ENCODE measurements at regions not wholly inside any gene's neighbourhood (a gene's known extent, or its start where the extent isn't known, plus 50 kb on each side); places are given as distances from the start of the nearest gene placed in this dataset.

DNA sequence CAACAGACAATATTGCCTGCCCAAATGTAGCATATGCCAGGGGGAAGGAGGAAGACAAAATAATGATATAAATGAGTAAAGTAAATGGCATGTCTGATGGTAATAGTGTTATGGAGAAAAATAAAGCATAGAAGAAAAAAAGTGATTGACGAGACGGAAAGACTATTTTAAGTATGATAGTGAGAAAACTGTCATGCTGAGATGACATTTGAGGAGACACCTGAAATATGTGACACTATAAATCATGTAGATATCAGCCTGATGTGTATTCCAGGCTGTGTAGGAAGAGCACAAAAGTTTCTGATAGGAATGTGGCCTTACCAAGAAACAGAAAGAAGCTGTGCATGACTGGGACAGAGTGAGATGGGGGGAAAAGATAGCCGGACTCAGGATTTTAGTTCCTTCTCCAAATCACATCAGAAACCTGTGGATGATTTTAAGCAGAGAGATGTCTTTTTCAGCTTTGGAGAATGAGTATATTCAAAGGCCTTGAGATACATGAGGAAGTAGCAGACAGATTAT, 387.3 kb upstream of the SYT4 start:
- intact Hi-C loops (cut with DNase I; ENCODE audit: low total_unique reads), result no loop called here
- Histone ChIP-seq H3K27ac (no peak overlapping the region), H3K4me3 (no peak overlapping the region), H3K9me3 (no peaks in the 10 kb centered on the region), H3K4me1 (no peaks in the 10 kb centered on the region), H3K36me3 (no peaks in the 10 kb centered on the region), H3K27me3 (no peaks in the 10 kb centered on the region)
- 46 to 74% (median 63%) methylated on average over 3 of the region's 3 CpGs for WGBS, 5 donors
- no peak for DNase-seq
- TF ChIP-seq, protein P1, sequence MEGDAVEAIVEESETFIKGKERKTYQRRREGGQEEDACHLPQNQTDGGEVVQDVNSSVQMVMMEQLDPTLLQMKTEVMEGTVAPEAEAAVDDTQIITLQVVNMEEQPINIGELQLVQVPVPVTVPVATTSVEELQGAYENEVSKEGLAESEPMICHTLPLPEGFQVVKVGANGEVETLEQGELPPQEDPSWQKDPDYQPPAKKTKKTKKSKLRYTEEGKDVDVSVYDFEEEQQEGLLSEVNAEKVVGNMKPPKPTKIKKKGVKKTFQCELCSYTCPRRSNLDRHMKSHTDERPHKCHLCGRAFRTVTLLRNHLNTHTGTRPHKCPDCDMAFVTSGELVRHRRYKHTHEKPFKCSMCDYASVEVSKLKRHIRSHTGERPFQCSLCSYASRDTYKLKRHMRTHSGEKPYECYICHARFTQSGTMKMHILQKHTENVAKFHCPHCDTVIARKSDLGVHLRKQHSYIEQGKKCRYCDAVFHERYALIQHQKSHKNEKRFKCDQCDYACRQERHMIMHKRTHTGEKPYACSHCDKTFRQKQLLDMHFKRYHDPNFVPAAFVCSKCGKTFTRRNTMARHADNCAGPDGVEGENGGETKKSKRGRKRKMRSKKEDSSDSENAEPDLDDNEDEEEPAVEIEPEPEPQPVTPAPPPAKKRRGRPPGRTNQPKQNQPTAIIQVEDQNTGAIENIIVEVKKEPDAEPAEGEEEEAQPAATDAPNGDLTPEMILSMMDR (IDR thresholded peaks at IDR 0.05), result no peak
- TF ChIP-seq POLR2AphosphoS5 (IDR thresholded peaks at IDR 0.05), result no peak
- TF ChIP-seq EP300 (IDR thresholded peaks at IDR 0.05), result no peak
- no peak for TF ChIP-seq POLR2A (IDR thresholded peaks at IDR 0.05)

DNA sequence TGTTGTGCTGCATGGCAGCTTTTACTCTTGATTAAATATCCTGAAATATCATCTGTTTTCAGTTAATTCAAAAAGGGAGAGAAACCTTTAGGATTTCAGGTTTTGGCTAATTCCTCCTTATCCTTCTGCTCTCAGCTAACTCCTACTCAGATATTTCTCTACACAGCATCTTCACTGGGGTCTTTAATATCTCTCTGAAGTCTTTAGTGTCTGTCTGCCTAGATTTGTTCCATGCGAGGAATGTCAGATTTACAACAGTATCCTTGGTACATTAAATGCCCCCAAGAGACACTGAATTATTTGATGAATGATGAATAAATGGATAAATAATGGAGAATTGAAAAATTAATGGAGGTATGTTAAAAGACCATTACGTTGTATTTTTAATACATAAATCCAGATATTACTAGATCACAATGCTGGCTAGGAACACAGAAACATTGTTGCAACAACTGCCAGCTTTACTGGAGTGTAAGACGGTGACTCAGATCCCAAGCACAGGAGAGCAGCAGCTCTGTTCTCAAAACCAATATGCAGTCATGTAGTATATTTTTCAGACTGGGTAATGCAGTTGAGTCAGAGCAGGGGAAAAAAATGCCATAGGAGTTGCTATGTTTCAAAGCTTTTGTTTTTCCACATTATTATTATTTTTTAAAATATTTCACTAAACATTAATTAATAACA, 388.0 kb upstream of the SYT4 start:
- Histone ChIP-seq H3K4me3 (no peak overlapping the region), H3K9me3 (no peaks in the 10 kb centered on the region), H3K4me1 (no peaks in the 10 kb centered on the region), H3K36me3 (no peaks in the 10 kb centered on the region), H3K27me3 (no peaks in the 10 kb centered on the region), H3K27ac (no peak overlapping the region)
- intact Hi-C loops (cut with DNase I; ENCODE audit: low total_unique reads), result no loop called here
- TF ChIP-seq EP300 (IDR thresholded peaks at IDR 0.05) (no peak), POLR2AphosphoS5 (IDR thresholded peaks at IDR 0.05) (no peak), POLR2A (IDR thresholded peaks at IDR 0.05) (no peak)
- TF ChIP-seq, protein P1 (IDR thresholded peaks at IDR 0.05), result no peak
- WGBS, 5 donors, result 57 to 79% (median 64%) methylated on average over 3 of the region's 3 CpGs
- DNase-seq, result peak in 1 of 2 donors; percentile 6

DNA sequence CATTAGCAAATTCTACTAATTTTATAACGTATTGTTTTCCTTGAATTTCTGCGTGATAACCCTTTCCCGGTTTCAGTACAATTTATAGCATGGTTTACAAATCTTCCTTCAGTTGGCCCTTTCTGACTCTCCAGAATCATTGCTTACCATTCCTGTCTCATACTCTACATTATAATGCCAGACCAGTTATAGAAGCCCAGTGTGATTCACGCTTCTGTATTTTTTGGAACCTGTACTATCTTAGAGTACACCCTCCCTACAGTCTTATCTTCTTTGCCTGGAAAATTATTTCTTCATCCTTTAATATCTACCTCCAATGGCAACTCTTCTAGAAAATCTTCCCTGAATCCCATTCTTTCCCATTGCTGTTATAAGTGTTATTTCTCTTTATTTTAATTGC, 391.6 kb upstream of the SYT4 start:
- DNase-seq, result no peak
- no peak overlapping the region for H3K4me3 ChIP-seq
- no peaks in the 10 kb centered on the region for H3K9me3 ChIP-seq
- H3K4me1 ChIP-seq, result no peaks in the 10 kb centered on the region
- 89 to 92% (median 91%) methylated on average over 4 of the region's 4 CpGs for WGBS, 5 donors
- no peaks in the 10 kb centered on the region for H3K27me3 ChIP-seq
- H3K27ac ChIP-seq, result no peak overlapping the region
- intact Hi-C loops (cut with DNase I; ENCODE audit: low total_unique reads), result no loop called here
- TF ChIP-seq, protein P1 (IDR thresholded peaks at IDR 0.05), result no peak
- TF ChIP-seq EP300 (IDR thresholded peaks at IDR 0.05) (no peak), POLR2A (IDR thresholded peaks at IDR 0.05) (no peak), POLR2AphosphoS5 (IDR thresholded peaks at IDR 0.05) (no peak)
- H3K36me3 ChIP-seq, result no peaks in the 10 kb centered on the region

DNA sequence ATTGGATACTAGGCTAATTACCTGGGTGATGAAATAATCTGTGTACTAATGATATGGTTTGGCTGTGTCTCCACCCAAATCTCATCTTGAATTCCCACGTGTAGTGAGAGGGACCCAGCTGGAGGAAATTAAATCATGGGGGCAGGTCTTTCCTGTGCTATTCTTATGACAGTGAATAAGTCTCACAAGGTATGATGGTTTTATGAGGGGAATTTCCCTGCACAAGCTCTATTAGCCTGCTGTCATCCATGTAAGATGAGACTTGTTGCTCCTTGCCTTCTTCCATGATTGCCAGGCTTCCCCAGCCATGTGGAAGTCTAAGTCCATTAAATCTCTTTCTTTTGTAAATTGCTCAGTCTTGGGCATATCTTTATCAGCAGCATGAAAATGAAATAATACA, 394.1 kb upstream of the SYT4 start:
- no peaks in the 10 kb centered on the region for H3K27me3 ChIP-seq
- DNase-seq, result no peak
- TF ChIP-seq EP300 (IDR thresholded peaks at IDR 0.05) (no peak), POLR2AphosphoS5 (IDR thresholded peaks at IDR 0.05) (no peak), POLR2A (IDR thresholded peaks at IDR 0.05) (no peak)
- H3K9me3 ChIP-seq, result no peaks in the 10 kb centered on the region
- no peaks in the 10 kb centered on the region for H3K4me1 ChIP-seq
- no peak overlapping the region for H3K4me3 ChIP-seq
- 13 to 37% (median 27%) methylated on average over 1 of the region's 1 CpG for WGBS, 5 donors
- no peak overlapping the region for H3K27ac ChIP-seq
- intact Hi-C loops (cut with DNase I; ENCODE audit: low total_unique reads), result no loop called here
- no peaks in the 10 kb centered on the region for H3K36me3 ChIP-seq

DNA sequence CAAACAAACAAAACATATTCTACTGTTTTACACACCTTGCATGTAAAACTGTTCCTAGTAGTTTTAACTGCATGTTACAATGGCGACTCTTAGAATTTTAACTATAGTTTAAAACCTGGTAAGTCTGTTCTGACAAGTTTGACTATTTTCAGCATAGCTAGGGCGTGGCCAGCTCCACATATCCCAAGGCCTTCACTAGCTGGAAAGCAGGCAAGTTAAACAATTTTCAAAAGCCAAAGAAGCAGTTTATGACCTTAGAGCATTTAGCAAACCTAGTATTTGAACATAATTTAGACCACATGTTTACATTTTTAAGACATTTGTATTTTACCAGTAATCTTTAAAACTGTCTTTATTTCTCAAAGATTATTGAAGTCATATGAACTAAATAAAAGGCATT, 402.8 kb upstream of the SYT4 start:
- TF ChIP-seq, protein P1 (IDR thresholded peaks at IDR 0.05), result no peak
- TF ChIP-seq EP300 (IDR thresholded peaks at IDR 0.05) (no peak), POLR2AphosphoS5 (IDR thresholded peaks at IDR 0.05) (no peak), POLR2A (IDR thresholded peaks at IDR 0.05) (no peak)
- Histone ChIP-seq H3K27me3 (no peaks in the 10 kb centered on the region), H3K9me3 (no peaks in the 10 kb centered on the region), H3K36me3 (no peaks in the 10 kb centered on the region), H3K27ac (no peak overlapping the region), H3K4me3 (no peak overlapping the region), H3K4me1 (no peaks in the 10 kb centered on the region)
- intact Hi-C loops (cut with DNase I; ENCODE audit: low total_unique reads), result no loop called here
- 51 to 65% (median 63%) methylated on average over 2 of the region's 2 CpGs for WGBS, 5 donors
- peak in 1 of 2 donors; percentile 5 for DNase-seq
